Prostate gland (tissue), 2 donors: ENCODE measurements at regions not wholly inside any gene's neighbourhood (a gene's known extent, or its start where the extent isn't known, plus 50 kb on each side); places are given as distances from the start of the nearest gene placed in this dataset.

Experiments
- DNase-seq: peaks from one replicate; pipeline ENCODE4 v3.0.0-alpha.2; 2019; ENCODE audit warnings: low spot score
- H3K27ac ChIP-seq, 2 donors: fragments of 200-600 bp; sonication (generic); 2 replicates each; pipeline ENCODE4 v1.5.1; 2017 to 2019
- H3K27me3 ChIP-seq: fragments of 200-600 bp; sonication (generic); replicated peaks from 2 replicates; pipeline ENCODE4 v1.5.1; 2019; ENCODE audit not compliant: insufficient read depth
- H3K36me3 ChIP-seq, 2 donors: fragments of 200-600 bp; sonication (generic); 1 replicate in 1 of 2; 2 replicates in 1 of 2; pipeline versions ENCODE4 v1.5.1 to v1.8.1; 2017 to 2019
- H3K4me1 ChIP-seq: fragments of 200-600 bp; sonication (generic); replicated peaks from 2 replicates; pipeline ENCODE4 v1.5.1; 2019
- H3K4me3 ChIP-seq, 2 donors: fragments of 200-600 bp; sonication (generic); 2 replicates each; pipeline ENCODE4 v1.5.1; 2017 to 2019
- H3K9me3 ChIP-seq: fragments of 200-600 bp; sonication (generic); 2 replicates; pipeline ENCODE4 v1.5.1; 2017
- CTCF ChIP-seq, 4 experiments: fragments of 200-600 bp in 2 of 4; fragments of 450-650 bp in 2 of 4; sonication (generic) in 2 of 4; IDR thresholded peaks; 1 replicate in 3 of 4; 2 replicates in 1 of 4; pipeline ENCODE4 v1.5.1; 2016 to 2019; ENCODE audit warnings: antibody characterized with exemption in 4 of 4, mild to moderate bottlenecking in 2 of 4, moderate library complexity in 2 of 4
- POLR2A ChIP-seq: fragments of 450-650 bp; IDR thresholded peaks from one replicate; pipeline ENCODE4 v1.6.1; 2016; ENCODE audit warnings: antibody characterized with exemption, mild to moderate bottlenecking
- POLR2AphosphoS5 ChIP-seq: sonication (generic); formaldehyde crosslinking; IDR thresholded peaks from one replicate; pipeline ENCODE4 v1.6.1; 2017; ENCODE audit warnings: antibody characterized with exemption
- WGBS: methylation state at CpG from one replicate; pipeline ENCODE4 v1.1.5; 2018; 5-methylcytosine and 5-hydroxymethylcytosine counted together
- intact Hi-C: fragments of 100-400 bp; cut with DNase I; formaldehyde crosslinking; loops from one replicate; pipeline ENCODE4 v1.14.2; 2022

DNA sequence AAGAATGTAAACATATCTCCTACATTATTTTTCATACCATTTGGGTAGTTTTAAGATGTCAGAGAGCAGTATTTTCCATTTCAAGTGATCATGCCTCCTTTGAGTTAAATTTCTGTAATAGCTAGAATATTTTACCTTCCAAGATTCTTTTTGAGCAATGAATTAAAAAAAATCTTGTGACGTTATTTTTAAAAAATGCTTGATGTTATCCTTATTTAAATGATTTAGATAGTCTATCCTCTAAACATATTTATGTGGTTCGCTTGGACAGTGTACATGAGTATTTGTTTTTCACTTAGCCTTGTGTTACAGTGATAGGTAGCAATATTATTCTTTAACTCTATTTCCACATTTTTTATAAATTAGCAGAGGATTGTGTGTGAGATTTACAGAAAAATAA is 639.2 kb upstream of the CDH2 start:
- no peak overlapping the region for H3K27ac ChIP-seq
- TF ChIP-seq POLR2AphosphoS5 (no peak), POLR2A (no peak), CTCF (IDR thresholded peaks at IDR 0.05) (no peak)
- no peak overlapping the region for H3K4me3 ChIP-seq
- H3K27me3 ChIP-seq, result no peaks in the 10 kb centered on the region
- H3K4me1 ChIP-seq, result no peaks in the 10 kb centered on the region
- WGBS, result 67% methylated on average over 2 of the region's 2 CpGs
- no peak for DNase-seq
- no peaks in the 10 kb centered on the region for H3K36me3 ChIP-seq
- intact Hi-C loops, result no loop called here
- H3K9me3 ChIP-seq, result no peaks in the 10 kb centered on the region

DNA sequence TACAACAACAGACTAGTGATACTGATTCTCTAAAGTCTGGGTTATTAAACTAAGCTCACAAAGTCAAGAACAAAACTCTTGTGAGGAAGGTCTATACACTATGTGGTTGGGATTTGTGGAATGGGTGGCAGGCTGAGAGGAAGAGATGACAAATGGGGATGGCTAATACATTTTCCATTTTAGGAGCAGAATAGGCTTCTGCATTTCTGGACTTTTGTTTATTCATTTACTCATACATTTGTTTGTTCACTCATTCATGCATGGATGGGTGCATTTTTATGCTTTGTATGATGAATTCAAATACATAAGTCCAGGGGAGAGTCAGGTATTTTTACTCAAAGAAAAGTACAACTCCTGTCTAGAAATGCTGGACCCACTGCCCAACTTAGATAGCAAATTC is 637.4 kb upstream of the CDH2 start:
- Histone ChIP-seq H3K36me3 (no peaks in the 10 kb centered on the region), H3K27ac (no peak overlapping the region), H3K4me3 (no peak overlapping the region), H3K9me3 (no peaks in the 10 kb centered on the region), H3K27me3 (no peaks in the 10 kb centered on the region), H3K4me1 (no peaks in the 10 kb centered on the region)
- DNase-seq, result no peak
- intact Hi-C loops, result no loop called here
- no peak for TF ChIP-seq POLR2AphosphoS5
- no peak for TF ChIP-seq CTCF (IDR thresholded peaks at IDR 0.05)
- no peak for TF ChIP-seq POLR2A

GRCh38 chr18:28808373-28808772 is 631.4 kb upstream of the CDH2 start:
- Histone ChIP-seq H3K27ac (no peak overlapping the region), H3K9me3 (no peaks in the 10 kb centered on the region), H3K4me3 (no peak overlapping the region), H3K4me1 (no peaks in the 10 kb centered on the region), H3K36me3 (no peaks in the 10 kb centered on the region), H3K27me3 (no peaks in the 10 kb centered on the region)
- intact Hi-C loops, result no loop called here
- no peak for DNase-seq
- no peak for TF ChIP-seq CTCF (IDR thresholded peaks at IDR 0.05)
- TF ChIP-seq POLR2A, result no peak
- TF ChIP-seq POLR2AphosphoS5, result no peak

DNA sequence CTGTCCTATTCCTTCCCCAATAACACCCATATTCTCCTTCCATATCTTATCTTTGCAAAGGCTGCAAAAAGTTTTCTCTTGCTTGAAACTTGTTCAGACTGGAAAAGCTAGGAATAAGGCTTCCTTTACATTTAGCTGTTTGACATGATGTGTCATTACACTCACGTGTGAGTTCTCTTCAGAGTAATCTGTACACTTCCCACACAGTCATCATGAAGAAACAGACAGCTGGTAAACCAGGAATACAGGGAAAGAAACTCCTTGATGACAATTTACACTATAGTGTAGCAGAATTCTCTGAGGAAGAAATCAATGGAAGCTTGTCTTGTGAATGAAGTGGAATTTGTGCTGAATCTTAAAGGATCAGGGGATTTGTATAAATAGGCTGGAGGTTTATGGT is 628.6 kb upstream of the CDH2 start:
- Histone ChIP-seq H3K27ac (no peak overlapping the region), H3K4me3 (no peak overlapping the region), H3K36me3 (no peaks in the 10 kb centered on the region), H3K4me1 (no peaks in the 10 kb centered on the region), H3K9me3 (no peaks in the 10 kb centered on the region), H3K27me3 (no peaks in the 10 kb centered on the region)
- whole genome bisulfite sequencing, result 70% methylated on average over 1 of the region's 1 CpG
- TF ChIP-seq CTCF (IDR thresholded peaks at IDR 0.05) (no peak), POLR2AphosphoS5 (no peak), POLR2A (no peak)
- intact Hi-C loops, result no loop called here
- DNase-seq, result no peak

- Histone ChIP-seq H3K9me3 (no peaks in the 10 kb centered on the region), H3K4me3 (no peak overlapping the region), H3K4me1 (no peaks in the 10 kb centered on the region), H3K27ac (no peak overlapping the region), H3K27me3 (no peaks in the 10 kb centered on the region), H3K36me3 (no peaks in the 10 kb centered on the region)
- 67% methylated on average over 6 of the region's 6 CpGs for WGBS
- intact Hi-C loops, result no loop called here
- DNase-seq, result no peak
- no peak for TF ChIP-seq POLR2AphosphoS5
- TF ChIP-seq POLR2A, result no peak
- no peak for TF ChIP-seq CTCF (IDR thresholded peaks at IDR 0.05)
Observed at GRCh38 chr18:28804512-28805202, 627.7 kb upstream of the CDH2 start.
